Middle frontal gyrus (tissue), 1 donor: ENCODE measurements at regions not wholly inside any gene's neighbourhood (a gene's known extent, or its start where the extent isn't known, plus 50 kb on each side); places are given as distances from the start of the nearest gene placed in this dataset.

Experiments used
- DNase-seq: peaks from one replicate; pipeline ENCODE4 v3.0.0-alpha.2; 2015; ENCODE audit warnings: low spot score; ENCODE audit errors: extremely low spot score

DNA sequence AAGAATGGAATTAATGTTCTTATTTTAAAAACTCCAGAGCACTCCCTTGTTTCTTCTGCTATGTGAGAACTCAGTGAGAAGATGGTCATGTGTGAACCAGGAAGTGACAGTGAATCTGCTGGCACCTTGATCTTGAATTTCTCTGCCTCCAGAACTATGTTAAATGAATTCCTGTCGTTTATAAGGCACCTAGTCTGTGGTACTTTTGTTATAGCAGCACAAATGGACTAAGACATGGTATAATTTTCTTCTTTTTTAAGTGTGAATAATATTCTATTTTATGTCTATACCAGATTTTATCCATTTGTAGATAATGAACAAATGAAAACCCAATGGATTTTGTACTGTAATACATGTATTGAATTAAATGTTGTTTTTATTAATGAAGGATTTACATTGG is 601.9 kb upstream of the REG3G start:
- DNase-seq, result no peak

DNA sequence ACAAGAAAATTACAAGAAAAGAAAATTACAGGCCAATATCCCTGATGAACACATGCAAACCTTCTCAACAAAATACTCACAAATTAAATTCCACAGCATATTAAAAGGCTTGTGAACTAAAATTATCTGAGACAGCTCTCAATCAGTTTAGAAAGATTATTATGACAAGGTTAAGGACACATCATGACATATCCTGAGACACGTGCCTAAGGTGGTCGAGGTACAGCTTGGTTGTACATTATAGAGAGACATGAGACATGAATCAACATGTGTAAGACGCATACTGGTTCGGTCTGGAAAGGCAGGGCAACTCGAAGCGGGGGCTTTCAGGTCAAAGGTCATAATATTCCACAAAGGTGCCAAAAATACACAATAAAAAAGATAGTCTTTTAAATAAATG is 598.3 kb upstream of the REG3G start:
- DNase-seq, result no peak

DNA sequence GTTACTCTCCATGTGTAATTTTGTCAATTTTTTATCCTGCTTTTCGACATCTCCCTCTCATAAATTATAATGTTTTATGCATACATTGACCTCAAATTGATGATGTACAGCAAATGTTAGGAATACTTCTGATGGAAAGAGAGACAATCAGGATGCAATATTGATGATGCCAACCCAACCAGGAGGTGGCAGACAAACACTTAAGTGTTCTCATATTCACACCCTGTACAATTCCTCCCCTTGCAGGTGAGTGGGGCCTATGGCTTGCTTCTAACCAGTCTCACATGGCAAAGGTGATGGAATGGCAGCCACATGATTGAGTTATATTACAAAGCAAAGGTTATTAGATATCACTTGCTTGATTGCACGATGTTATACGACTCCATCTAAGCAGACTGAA is 594.3 kb upstream of the REG3G start:
- DNase-seq, result no peak

DNA sequence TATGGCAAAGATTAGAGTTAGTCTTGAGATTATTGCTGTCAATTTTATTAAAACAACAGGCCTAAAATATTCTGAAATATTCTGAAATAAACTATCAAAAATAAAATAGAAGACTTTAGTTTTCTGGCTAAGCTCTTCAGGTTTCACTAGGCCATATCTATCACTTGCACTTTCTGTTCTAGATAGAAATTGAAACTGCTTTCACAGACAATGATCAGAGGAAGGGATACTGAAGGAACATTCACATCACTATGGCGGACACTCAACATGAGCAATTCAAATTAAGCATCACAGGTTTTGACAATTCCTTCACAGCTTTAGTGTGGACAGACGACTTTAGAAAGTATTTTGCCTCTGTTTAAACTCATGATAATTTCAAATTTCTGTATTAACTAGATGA is 586.4 kb upstream of the REG3G start:
- no peak for DNase-seq

DNA sequence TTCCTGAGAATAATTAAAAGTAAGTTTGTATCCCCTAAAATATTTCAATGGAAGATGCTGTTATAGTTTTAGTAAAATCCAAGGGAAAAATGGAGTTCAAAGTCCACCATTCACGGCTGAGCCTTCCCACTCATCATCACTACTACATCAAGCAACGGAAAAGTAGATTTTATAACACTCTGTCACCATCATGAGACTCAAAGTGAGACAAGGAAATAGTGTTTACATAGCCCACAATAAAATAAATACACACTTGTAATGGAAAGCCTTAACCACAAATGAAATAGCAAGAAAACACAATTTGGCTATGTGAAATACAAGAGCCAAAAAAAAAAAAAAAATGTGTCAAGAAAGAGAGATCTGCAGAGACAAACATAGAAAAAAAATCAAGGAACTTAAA is 569.9 kb upstream of the REG3G start:
- DNase-seq, result no peak

DNA sequence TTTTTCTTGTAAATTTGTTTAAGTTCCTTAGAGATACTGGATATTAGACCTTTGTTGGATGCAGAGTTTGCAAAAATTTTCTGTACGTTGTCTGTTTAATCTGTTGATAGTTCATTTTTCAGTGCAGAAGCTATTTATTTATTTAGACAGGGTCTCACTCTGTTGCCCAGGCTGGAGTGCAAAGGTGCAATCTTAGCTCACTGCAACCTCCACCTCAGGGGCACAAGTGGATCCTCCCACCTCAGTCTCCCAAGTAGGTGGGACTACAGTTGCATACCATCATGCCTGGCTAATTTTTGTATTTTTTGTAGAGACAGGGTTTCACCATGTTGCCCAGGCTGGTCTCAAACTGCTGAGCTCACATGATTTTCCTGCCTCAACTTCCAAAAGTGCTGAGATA is 568.2 kb upstream of the REG3G start:
- no peak for DNase-seq

DNA sequence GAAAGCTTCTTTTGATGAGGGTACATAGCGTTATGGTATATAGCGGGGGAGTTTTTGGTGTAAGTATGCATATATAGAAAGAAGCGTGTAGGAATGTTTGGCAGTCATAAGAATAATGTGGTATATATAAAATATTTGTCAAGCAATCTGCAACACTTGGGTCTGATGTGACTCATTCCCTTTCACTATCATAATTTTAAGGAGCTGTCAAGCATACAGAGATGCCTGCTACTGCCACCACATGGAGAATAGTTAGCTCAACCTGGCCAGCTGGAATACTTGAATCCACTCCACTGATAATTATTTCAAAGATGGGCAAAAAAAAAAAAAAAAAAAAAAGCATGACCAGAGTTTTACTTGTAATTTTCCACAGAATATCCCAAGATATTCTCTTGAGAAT is 559.8 kb upstream of the REG3G start:
- DNase-seq, result peak; percentile 31

DNA sequence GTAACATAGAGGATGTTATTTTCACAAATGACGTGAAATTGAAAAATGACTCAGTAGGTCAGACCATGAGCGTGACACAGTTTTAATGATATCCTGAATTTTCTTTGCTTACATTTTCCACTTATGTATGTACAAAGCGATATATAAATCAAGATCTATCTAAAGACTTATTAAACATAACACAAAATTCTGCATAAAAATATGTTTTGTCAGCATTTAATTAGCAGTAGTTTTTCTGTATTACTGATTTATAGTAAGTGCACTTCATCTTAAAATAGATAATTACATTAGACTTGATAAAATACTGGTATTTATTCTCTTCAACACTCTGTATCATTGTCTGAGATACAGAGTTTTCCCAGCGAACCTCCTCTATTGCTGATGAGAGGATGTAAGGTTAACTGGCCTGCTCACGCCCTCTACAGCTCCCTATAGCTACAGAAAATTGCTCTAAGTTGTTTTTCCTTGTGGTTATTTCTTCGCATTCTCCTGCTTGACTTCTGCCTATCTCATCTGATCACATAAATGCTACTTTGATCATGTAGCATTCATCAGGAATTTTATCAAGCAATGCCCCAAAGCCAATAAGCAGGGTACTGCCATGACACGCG is 548.8 kb upstream of the REG3G start:
- DNase-seq, result no peak

DNA sequence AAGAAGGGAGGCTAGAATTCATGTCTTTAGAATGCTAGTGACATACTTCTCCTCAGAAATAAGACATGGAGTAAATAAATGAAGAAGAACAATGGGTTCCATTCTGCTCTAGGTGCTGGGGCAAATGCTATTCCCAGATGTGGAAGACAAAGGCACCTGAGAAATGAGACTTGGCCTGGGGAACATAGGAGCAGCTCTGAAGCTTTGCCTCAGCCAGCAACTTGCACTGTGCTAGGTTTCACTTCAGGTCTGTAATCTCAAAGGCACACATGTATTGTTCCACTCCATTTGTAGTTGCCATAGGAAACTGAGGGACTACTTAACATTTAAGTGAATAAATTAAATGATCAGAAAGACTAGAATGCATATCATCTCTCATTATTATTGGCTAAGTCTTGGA is 538.9 kb upstream of the REG3G start:
- DNase-seq, result no peak

DNA sequence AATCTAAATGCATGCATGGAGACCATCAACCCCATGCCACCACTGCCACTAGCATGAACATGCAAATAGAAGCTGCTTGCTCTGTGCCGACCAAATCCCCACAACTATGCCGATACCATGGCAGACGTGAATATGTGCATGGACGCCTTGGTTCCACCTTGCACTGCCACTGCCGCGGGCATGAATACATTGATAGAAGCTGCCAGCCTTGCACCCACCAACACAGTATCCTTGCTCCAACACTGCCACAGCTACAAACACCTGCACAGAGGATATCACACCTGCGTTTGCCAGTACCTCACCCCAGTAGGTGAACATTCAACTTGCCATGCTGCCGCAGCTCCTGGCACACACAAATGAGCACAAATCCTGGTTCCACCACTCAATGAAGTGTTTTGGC is 527.4 kb upstream of the REG3G start:
- no peak for DNase-seq

DNA sequence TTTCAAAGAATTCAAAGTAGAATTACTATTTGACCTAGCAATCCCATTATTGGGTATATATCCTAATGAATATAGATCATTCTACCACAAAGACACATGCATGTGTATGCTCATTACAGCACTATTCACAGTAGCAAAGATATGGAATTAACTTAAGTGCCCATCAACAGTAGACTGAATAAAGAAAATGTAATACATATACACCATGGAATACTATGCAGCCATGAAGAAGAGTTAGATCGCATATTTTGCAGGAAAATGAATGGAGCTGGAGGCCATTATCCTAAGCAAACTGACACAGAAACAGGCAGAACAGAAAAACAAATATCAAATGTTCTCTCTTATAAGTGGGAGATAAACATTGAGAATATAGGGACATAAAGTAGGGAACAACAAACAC is 519.2 kb upstream of the REG3G start:
- no peak for DNase-seq

DNA sequence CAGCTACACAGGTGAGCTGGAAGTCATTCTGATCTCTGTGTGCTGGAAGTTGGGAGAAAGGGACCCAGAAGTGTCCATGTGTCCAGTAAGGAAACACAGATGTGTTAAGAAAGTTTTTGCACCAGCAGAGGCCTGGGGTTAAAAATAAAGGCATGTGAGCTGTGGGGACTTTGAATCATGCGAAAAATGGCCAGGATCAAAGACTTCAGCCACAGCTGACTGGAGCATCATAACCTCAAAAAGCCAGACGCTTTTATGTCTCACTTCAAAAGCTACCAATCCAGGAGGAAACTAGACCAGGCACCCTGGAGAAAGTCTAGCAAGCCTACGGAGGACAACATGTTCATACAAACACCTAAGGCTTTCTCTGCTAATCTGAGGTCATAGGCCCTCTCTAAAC is 503.6 kb upstream of the REG3G start:
- DNase-seq, result no peak

DNA sequence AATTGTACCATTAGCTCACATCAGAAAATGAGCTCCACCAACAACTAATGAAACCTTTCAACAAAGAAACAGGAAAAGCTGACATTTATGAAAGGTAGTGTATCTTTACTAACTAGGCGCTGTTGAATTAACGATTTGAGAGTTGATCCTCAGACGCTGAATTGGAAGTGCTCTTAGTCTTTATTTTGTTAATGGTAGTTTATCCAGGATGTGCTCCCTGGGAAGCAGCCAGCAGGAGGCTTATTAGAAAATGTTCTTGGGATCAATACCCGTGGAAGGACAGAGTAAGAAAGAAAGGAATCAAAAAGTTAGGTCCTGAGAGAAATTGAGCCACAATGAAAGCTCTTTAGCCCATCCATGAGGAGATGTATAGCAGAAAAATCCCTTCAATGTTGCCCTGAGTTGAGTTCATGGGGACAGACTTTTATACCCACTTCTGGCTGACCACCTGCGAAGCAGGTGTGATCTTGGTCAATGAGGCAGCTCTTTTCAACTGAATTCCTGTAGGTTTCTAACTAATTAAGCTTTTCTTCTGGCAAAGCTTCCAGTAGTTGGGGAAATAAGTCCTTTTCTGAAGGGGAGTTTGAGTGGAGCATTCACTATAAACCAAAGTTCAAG is 492.6 kb upstream of the REG3G start:
- no peak for DNase-seq

DNA sequence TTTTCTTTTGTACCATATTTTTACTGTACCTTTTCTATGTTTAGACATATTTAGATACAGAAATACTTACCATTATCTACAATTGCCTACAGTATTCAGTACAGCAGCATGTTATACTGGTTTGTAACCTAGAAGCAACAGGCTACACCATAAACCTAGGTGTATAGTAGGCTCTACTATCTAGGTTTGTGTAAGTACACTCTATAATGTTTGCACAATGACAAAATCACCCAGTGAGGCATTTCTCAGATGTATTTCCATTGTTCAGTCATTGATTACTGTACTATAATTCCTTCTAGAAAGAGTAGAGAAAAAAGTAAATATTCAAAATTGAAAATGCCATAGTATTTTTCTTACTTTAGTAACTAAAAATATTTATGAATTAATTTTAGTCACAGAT is 490.1 kb upstream of the REG3G start:
- no peak for DNase-seq

DNA sequence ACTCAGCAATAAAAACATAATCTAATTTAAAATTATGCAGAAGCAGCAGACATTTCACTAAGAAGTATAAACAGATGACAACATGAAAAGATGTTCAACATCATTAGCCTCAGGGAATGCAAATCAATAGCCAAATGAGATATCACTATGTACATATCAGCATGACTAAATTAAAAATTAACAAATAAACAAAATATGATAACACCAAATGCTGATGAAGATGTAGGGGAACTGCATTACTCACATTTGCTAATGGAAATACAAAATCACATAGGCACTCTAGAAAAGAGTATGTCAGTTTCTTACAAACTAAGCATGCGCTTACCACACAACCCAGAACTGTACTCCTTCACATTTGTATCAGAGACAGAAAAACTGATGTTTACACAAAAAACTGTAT is 487.2 kb upstream of the REG3G start:
- DNase-seq, result no peak

DNA sequence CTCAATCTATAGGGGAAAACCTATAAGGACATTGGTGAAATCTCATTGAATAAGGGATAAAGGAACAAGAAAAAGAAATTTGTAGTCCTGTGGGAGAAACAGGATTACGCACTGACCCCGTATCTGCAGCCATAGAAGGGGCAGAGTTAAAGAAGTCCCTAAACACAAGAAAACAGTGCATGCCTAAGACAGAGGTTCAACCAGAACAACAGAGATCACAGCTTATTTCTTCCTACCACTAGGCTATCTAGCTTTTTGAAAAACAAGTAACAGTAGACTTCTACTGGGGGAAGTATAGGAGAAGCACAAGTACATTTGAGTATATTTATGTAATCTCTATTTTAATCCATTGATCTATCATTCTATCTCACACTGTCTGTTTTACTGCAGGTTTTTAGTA is 485.2 kb upstream of the REG3G start:
- no peak for DNase-seq

DNA sequence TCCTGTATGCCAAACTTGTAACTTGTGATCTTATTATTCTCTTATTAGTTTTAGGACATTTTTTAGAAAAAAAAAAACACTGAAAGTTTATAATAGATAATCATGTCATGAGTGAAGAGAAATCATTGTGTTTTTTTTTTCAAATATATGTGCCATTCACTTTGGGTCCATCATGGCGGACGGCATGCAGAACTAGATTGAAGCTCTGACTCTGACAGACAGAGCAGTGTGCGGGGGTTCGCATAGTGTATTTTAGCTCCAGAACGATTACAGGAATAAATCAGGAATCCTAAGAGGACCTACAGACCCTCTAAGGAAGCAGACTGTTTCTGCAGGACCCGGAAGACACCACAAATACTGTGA is 484.4 kb upstream of the REG3G start:
- DNase-seq, result no peak

DNA sequence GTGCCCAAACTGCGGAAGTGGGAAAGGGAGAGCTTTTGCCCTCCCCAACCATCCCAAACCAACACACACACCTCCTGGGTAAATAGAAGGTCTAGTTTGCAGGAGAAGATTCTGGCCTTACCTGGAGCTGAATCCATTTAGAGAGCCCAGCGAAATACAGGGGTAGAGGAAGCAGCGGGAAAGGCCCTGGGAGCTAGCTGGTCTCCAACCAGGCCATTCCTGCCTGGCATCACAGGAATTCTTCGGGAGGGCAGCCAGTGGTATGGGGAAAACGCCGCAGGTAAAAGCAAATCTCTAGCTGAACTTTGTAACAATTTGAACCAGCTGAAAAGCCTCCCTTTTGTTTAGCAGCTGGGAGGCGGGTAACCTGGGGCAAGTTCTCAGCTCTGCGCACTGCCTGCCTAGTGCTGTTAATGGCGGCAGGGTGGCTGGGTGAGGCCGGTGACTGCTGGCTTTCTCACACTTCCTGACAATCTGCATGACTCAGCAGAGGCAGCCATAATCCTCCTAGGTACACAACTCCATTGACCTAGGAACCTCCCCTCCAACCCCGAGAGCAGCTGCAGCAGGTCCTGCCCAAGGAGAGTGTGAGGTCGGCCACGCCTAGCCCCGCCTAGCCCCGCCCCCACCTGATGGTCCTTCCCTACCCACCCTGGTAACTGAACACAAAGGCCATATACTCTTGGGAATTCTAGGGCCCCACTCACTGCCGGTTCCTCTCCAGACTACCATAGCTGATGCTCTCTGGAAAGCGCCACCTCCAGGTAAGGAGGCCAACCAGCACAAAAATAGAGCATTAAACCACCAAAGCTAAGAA is 483.8 kb upstream of the REG3G start:
- no peak for DNase-seq

DNA sequence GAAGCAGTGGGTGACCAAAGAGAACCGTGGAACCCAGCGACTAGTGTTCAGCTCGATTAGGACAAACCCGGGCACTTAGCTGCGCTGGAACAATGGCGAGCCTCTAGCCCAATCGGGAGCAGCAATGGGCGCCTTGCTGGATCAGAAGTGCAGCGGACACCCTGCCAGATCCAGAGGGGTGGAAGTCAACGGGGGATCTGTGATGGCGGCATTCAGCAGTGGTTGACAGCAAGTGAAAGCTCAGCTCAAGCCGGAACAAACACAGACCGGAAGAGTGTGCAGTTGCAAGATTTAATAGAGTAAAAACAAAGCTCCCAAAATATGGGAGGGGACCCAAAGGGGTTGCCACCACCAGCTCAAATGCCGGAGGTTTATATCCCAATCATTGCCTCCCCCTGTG is 478.7 kb upstream of the REG3G start:
- no peak for DNase-seq

DNA sequence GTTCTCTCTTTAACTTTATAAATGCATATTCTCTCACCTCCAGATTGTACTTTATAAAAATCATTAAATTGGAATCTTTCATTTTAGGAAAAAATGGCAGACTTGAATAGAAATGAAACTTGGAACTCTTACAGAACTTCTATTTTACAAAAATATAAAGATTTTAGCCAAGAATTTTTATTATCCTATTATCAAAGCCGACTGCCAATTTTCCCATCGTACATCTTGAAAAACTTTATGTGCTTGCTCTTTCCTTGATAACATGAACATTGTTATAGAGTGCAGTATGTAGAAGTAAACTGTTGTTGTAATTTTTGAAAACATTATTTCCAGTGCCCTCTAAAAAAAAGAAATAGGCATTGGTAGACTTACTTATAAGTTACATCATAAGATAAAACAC is 475.7 kb upstream of the REG3G start:
- no peak for DNase-seq

DNA sequence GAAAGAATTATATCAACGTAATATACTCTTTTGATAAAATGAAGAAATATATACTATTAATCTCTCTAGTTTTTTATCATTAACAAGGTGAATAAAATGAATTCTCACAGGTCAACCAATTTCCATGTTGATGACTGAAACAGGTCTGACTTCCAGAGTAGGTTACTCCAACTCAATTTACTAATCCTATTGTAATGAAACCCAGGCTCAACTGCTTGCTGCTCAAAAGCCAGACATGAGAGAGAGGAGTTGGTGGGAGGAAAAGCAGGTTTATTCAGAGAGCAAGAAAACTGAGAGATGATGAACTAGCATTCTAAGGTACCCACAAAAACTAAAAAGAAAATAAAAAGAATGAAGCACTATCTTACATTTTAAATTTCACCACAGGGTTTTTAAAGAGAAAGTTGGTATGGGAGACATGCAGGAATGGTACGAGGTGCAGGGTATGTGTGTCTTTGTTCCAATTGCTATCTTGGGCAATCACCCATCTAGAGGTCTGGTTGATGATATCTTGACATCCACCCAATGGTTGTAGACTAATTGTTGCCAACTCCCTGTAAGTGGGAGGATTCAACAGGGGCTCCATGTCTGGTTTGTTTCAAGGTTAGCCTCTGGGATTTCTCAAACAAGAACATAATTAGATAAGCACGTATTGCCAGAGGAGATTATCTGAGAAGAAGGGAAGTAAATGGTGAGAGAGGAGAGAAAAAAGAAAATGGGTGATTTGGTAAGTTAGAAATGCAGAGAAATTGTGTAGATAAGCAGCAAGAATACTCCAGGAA is 471.4 kb upstream of the REG3G start:
- no peak for DNase-seq

DNA sequence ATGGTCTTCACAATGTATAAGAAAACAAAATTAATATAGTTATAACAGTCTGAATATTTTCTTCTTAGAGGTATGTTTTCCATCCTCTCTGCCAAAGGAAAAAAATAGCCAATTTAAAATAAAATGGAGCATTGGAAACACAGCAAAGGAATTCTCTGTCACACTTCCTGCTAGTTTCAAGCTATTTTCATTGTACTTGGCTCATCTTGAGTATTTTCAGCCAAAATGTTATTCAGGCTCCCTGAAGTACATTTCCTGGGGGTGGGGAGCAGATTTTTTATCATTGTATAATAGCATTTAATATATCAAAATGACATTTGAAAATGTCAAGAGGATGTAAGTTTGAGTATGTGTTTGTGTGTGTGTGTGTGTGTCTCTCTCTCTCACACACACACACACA is 463.6 kb upstream of the REG3G start:
- peak; percentile 27 for DNase-seq
